ENCODE measurements at regions not wholly inside any gene's neighbourhood (a gene's known extent, or its start where the extent isn't known, plus 50 kb on each side); places are given as distances from the start of the nearest gene placed in this dataset.

DNA sequence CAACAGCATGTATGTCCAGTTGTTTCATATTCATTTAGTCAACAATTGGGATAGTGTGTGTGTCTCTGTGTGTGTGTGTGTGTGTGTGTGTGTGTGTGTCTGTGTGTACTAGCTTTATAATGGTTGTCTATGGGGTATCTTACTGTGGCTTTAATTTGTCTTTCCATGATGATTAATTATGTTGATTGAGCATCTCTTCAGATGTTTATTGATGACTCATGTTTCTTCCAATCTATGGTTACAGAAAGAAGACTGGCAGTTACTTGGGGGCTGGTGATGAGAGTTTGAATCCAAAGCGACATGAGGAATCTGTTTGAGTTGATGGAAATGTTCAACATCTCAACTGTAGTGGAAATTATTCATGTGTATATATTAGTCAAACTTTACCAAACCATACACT lies 440.1 kb downstream of the ZNF385D start:
- ChIA-PET RAD21 (ENCODE audit: low non-redundant PET in 1 of 2, low total read pairs in 2 of 2, uncharacterized antibody in 2 of 2, unreplicated experiment in 2 of 2) (no interaction called here), POLR2A (no interaction called here), CTCF (no interaction called here)
- no peaks in the 10 kb centered on the region for H3K79me2 ChIP-seq (ENCODE audit: insufficient read depth, low read length)
- intact Hi-C loops (cut with micrococcal nuclease) = no loop called here
- no peak overlapping the region for H2AFZ ChIP-seq (ENCODE audit: low read depth, low read length, poor library complexity, severe bottlenecking)
- no peak overlapping the region for H3K9ac ChIP-seq (ENCODE audit: low read length)
- H3K4me3 ChIP-seq (replicated peaks in 1 of 2; ENCODE audit: low read depth in 1 of 2, low read length in 2 of 2) = no peak overlapping the region
- peaks cover 2 to 6% of the 10 kb centered on the region in 2 experiments; a peak in 2 of 4 replicates for H3K9me3 ChIP-seq (ENCODE audit: control insufficient read depth in 1 of 2, insufficient read depth in 1 of 2, low read depth in 1 of 2, low read length in 2 of 2)
- no peak for ATAC-seq
- no peaks in the 10 kb centered on the region for H3K27me3 ChIP-seq (ENCODE audit: insufficient read depth, low read length)
- TF ChIP-seq YY1 (IDR thresholded peaks at IDR 0.05; ENCODE audit: extremely low read depth, insufficient replicate concordance, low read depth, low read length) (no peak), SP1 (IDR thresholded peaks at IDR 0.05; ENCODE audit: low read depth) (no peak), ZFX (IDR thresholded peaks at IDR 0.05) (no peak), RAD21 (IDR thresholded peaks at IDR 0.05; ENCODE audit: low read depth) (no peak), CBX3 (IDR thresholded peaks at IDR 0.05; ENCODE audit: low read depth) (no peak), POLR2A (IDR thresholded peaks at IDR 0.05; ENCODE audit: borderline replicate concordance, extremely low read depth, insufficient read depth, insufficient read length) (no peak)
- TF ChIP-seq, protein P1, sequence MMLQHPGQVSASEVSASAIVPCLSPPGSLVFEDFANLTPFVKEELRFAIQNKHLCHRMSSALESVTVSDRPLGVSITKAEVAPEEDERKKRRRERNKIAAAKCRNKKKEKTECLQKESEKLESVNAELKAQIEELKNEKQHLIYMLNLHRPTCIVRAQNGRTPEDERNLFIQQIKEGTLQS (IDR thresholded peaks at IDR 0.05) = no peak
- H3K36me3 ChIP-seq (ENCODE audit: control insufficient read depth in 1 of 2, insufficient read depth in 2 of 2, low read length in 2 of 2) = no peaks in the 10 kb centered on the region
- no peak overlapping the region for H3K4me2 ChIP-seq (ENCODE audit: low read length)
- BruUV-seq (replicated peaks) = no TSS peak
- no peaks in the 10 kb centered on the region for H4K20me1 ChIP-seq (ENCODE audit: insufficient read depth)
- no peak overlapping the region for H3K27ac ChIP-seq (ENCODE audit: low read depth, low read length)
- no peaks in the 10 kb centered on the region for H3K9me2 ChIP-seq (ENCODE audit: insufficient read depth)
- H3K4me1 ChIP-seq (ENCODE audit: control insufficient read depth in 1 of 2, insufficient read depth in 2 of 2, low read length in 2 of 2) = no peaks in the 10 kb centered on the region
- DNase-seq (ENCODE audit: low read depth, low spot score) = no peak

DNA sequence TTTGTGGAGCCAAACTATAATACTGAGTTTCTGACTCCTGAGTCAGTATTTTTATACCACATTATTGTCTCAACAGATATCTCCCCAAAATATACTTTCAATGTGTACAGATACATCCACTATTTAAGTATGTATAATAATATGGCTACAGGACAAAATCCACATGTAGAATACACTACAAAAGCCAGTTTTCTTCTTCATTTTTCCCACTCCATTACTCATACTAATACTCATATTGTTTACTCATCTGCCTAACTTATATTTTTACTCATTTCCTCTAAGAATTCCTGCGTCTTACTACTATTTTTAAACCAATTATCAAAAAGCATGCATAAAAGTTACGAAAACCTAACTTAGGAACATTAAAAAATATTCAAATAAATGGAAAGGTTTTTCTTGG lies 440.8 kb downstream of the ZNF385D start:
- no peaks in the 10 kb centered on the region for H3K79me2 ChIP-seq (ENCODE audit: insufficient read depth, low read length)
- H2AFZ ChIP-seq (ENCODE audit: low read depth, low read length, poor library complexity, severe bottlenecking) = no peak overlapping the region
- intact Hi-C loops (cut with micrococcal nuclease) = no loop called here
- no peak overlapping the region for H3K9ac ChIP-seq (ENCODE audit: low read length)
- ChIA-PET CTCF (no interaction called here), RAD21 (ENCODE audit: low non-redundant PET in 1 of 2, low total read pairs in 2 of 2, uncharacterized antibody in 2 of 2, unreplicated experiment in 2 of 2) (no interaction called here), POLR2A (no interaction called here)
- H3K4me3 ChIP-seq (replicated peaks in 1 of 2; ENCODE audit: low read depth in 1 of 2, low read length in 2 of 2) = no peak overlapping the region
- H3K4me2 ChIP-seq (ENCODE audit: low read length) = no peak overlapping the region
- no peaks in the 10 kb centered on the region for H3K4me1 ChIP-seq (ENCODE audit: control insufficient read depth in 1 of 2, insufficient read depth in 2 of 2, low read length in 2 of 2)
- TF ChIP-seq ZFX (IDR thresholded peaks at IDR 0.05) = no peak
- no peak for TF ChIP-seq POLR2AphosphoS5 (IDR thresholded peaks at IDR 0.05; ENCODE audit: low read depth, low read length)
- TF ChIP-seq SRF (IDR thresholded peaks at IDR 0.05; ENCODE audit: low read depth) = no peak
- no peak for TF ChIP-seq RAD21 (IDR thresholded peaks at IDR 0.05; ENCODE audit: low read depth)
- TF ChIP-seq POLR2A (IDR thresholded peaks at IDR 0.05; ENCODE audit: borderline replicate concordance, extremely low read depth, insufficient read depth, insufficient read length) = no peak
- H3K36me3 ChIP-seq (ENCODE audit: control insufficient read depth in 1 of 2, insufficient read depth in 2 of 2, low read length in 2 of 2) = no peaks in the 10 kb centered on the region
- no peaks in the 10 kb centered on the region for H3K9me2 ChIP-seq (ENCODE audit: insufficient read depth)
- no peak for ATAC-seq
- BruUV-seq (replicated peaks) = no TSS peak
- H3K27ac ChIP-seq (ENCODE audit: low read depth, low read length) = no peak overlapping the region
- no peak for DNase-seq (ENCODE audit: low read depth, low spot score)
- H4K20me1 ChIP-seq (ENCODE audit: insufficient read depth) = no peaks in the 10 kb centered on the region
- H3K9me3 ChIP-seq (ENCODE audit: control insufficient read depth in 1 of 2, insufficient read depth in 1 of 2, low read depth in 1 of 2, low read length in 2 of 2) = peaks cover 0 to 6% of the 10 kb centered on the region in 2 experiments; a peak in 2 of 4 replicates
- H3K27me3 ChIP-seq (ENCODE audit: insufficient read depth, low read length) = no peaks in the 10 kb centered on the region

Measured in HCT116 (cell line).